K562 (cell line): ENCODE measurements at regions not wholly inside any gene's neighbourhood (a gene's known extent, or its start where the extent isn't known, plus 50 kb on each side); places are given as distances from the start of the nearest gene placed in this dataset.

ENCODE experiments used
- ATAC-seq: fragments of 200-7000 bp; cut with Tn5 transposase; 3 replicates; pipeline ENCODE4 v1.9.1; 2020; ENCODE audit warnings: moderate library complexity
- BruUV-seq: library from RNA; stranded (reverse); fragments of 400-500 nt; replicated peaks from 2 replicates; lab custom pipeline; 2021; lab: Mats Ljungman, UMichigan
- CTCF ChIA-PET: fragments of 300-600 bp; formaldehyde crosslinking; extraction: SDS; loops from one replicate; lab custom pipeline; 2021; ENCODE audit warnings: low intra/inter-chr PET ratio; lab: Yijun Ruan, JAX
- POLR2A ChIA-PET: fragments of 300-600, 350-650 bp; sonication (Branson Sonifier 250); formaldehyde crosslinking; extraction: SDS; loops from one replicate; lab custom pipeline; 2021; ENCODE audit warnings: antibody characterized with exemption, inconsistent platforms; lab: Yijun Ruan, JAX
- DNase-seq, 4 experiments: peaks; one replicate each; pipeline versions ENCODE4 v3.0.0 to v3.0.0-alpha.2; 2011 to 2018; ENCODE audit warnings: low spot score in 3 of 4, mixed read lengths in 3 of 4; ENCODE audit errors: extremely low read depth in 1 of 4
- FAIRE-seq: peaks from 2 replicates; lab custom pipeline; 2011; peaks lifted over from hg19 to GRCh38; lab: Jason Lieb, UNC
- H2AFZ ChIP-seq: 2 replicates; pipeline ENCODE4 v1.6.0; 2011; ENCODE audit warnings: low read depth, low read length, control low read depth, inconsistent platforms
- H3K27ac ChIP-seq: fragments of 200-600 bp; 3 replicates; pipeline ENCODE4 v1.8.0; 2011; ENCODE audit warnings: low read depth, mild to moderate bottlenecking, control low read depth, inconsistent platforms, low read length, moderate library complexity, mixed read lengths; ENCODE audit errors: extremely low read depth
- H3K27me3 ChIP-seq, 2 experiments: fragments of 300-600 bp in 1 of 2; 2 replicates in 1 of 2; 3 replicates in 1 of 2; pipeline versions ENCODE4 v1.6.0 to v1.8.0; 2011; ENCODE audit warnings: inconsistent platforms in 2 of 2, low read length in 2 of 2, mild to moderate bottlenecking in 1 of 2, mixed read lengths in 1 of 2, moderate library complexity in 1 of 2; ENCODE audit not compliant: control insufficient read depth in 2 of 2, insufficient read depth in 2 of 2
- H3K36me3 ChIP-seq: fragments of 300-600 bp; 3 replicates; pipeline ENCODE4 v1.8.0; 2011; ENCODE audit warnings: mild to moderate bottlenecking, low read length, inconsistent platforms; ENCODE audit not compliant: control insufficient read depth, insufficient read depth
- H3K4me1 ChIP-seq, 2 experiments: fragments of 200-600 bp in 1 of 2; replicated peaks in 1 of 2; 2 replicates in 1 of 2; 3 replicates in 1 of 2; pipeline versions ENCODE4 v1.5.1 to v1.8.0; 2011; ENCODE audit warnings: inconsistent platforms in 2 of 2, low read length in 2 of 2, mild to moderate bottlenecking in 1 of 2, mixed read lengths in 1 of 2, moderate library complexity in 1 of 2; ENCODE audit not compliant: control insufficient read depth in 2 of 2, insufficient read depth in 2 of 2
- H3K4me2 ChIP-seq: 2 replicates; pipeline ENCODE4 v1.6.1; 2011; ENCODE audit warnings: low read length, control low read depth, inconsistent platforms, mixed read lengths; ENCODE audit not compliant: insufficient read depth
- H3K4me3 ChIP-seq: fragments of 200-600 bp; sonication (generic), shearing (Covaris generic); 2 replicates; pipeline ENCODE4 v1.5.1; 2016; ENCODE audit warnings: control low read depth, inconsistent platforms
- H3K79me2 ChIP-seq: fragments of 200-600 bp; 3 replicates; pipeline ENCODE4 v1.8.0; 2011; ENCODE audit warnings: low read length, inconsistent platforms; ENCODE audit not compliant: control insufficient read depth, insufficient read depth
- H3K9ac ChIP-seq, 2 experiments: 2 replicates each; pipeline versions ENCODE4 v1.6.0 to v1.6.1; 2011; ENCODE audit warnings: low read depth in 2 of 2, low read length in 2 of 2, control low read depth in 1 of 2, inconsistent platforms in 1 of 2, mild to moderate bottlenecking in 1 of 2, mixed read lengths in 1 of 2; ENCODE audit not compliant: insufficient read depth in 1 of 2
- H3K9me1 ChIP-seq: one replicate; pipeline ENCODE4 v1.6.0; 2011; ENCODE audit warnings: inconsistent platforms, mild to moderate bottlenecking, low read length, moderate library complexity; ENCODE audit not compliant: control insufficient read depth, insufficient read depth
- H3K9me3 ChIP-seq: replicated peaks from 2 replicates; pipeline ENCODE4 v1.5.1; 2011; ENCODE audit warnings: low read depth, low read length, inconsistent platforms; ENCODE audit not compliant: control insufficient read depth, insufficient read depth
- H4K20me1 ChIP-seq: replicated peaks from 2 replicates; pipeline ENCODE4 v1.6.1; 2011; ENCODE audit warnings: low read length, inconsistent platforms, mixed read lengths; ENCODE audit not compliant: control insufficient read depth, insufficient read depth
- CHD1 ChIP-seq: fragments of 200-600 bp; sonication (generic); IDR thresholded peaks from one replicate; pipeline ENCODE4 v1.6.1; 2012; ENCODE audit warnings: mild to moderate bottlenecking, moderate library complexity, low read length, inconsistent platforms
- CHD4 ChIP-seq: fragments of 200-600 bp; sonication (generic); IDR thresholded peaks from 3 replicates; pipeline ENCODE4 v1.6.1; 2012; ENCODE audit warnings: low read depth, mild to moderate bottlenecking, mixed read lengths, low read length, inconsistent platforms; ENCODE audit not compliant: insufficient read depth, insufficient replicate concordance, poor library complexity, severe bottlenecking
- DMBX1 ChIP-seq: fragments of 250-450 bp; sonication (Bioruptor Pico); IDR thresholded peaks from 2 replicates; pipeline ENCODE4 v1.8.0; 2022; ENCODE audit warnings: inconsistent platforms, mild to moderate bottlenecking, moderate library complexity, borderline replicate concordance
- EP300 ChIP-seq: IDR thresholded peaks from 2 replicates; pipeline ENCODE4 v1.6.1; 2012; ENCODE audit warnings: low read length, improper control_type of control experiment
- HDGF ChIP-seq: fragments of 450-650 bp; IDR thresholded peaks from 2 replicates; pipeline ENCODE4 v1.6.1; 2016
- RBBP5 ChIP-seq: fragments of 200-600 bp; sonication (generic); IDR thresholded peaks from 2 replicates; pipeline ENCODE4 v1.6.1; 2012; ENCODE audit warnings: borderline replicate concordance, mild to moderate bottlenecking, low read length, control low read depth, inconsistent platforms; ENCODE audit not compliant: insufficient read depth, poor library complexity, severe bottlenecking
- ZNF165 ChIP-seq: fragments of 250-450 bp; sonication (Bioruptor Pico); IDR thresholded peaks from 2 replicates; pipeline ENCODE4 v1.4.0; 2020; ENCODE audit warnings: borderline replicate concordance
- ZNF175 ChIP-seq: fragments of 200-800 bp; sonication (Bioruptor generic); IDR thresholded peaks from 2 replicates; pipeline ENCODE4 v1.6.1; 2016; ENCODE audit warnings: low read depth, mild to moderate bottlenecking, missing genetic modification characterization, missing compliant biosample characterization
- ZNF507 ChIP-seq: conservative IDR thresholded peaks from 2 replicates; pipeline ENCODE4 v1.6.1; 2017; ENCODE audit warnings: missing genetic modification characterization, missing compliant biosample characterization
- WGBS: fragments of 100-300 bp; shearing (Covaris generic); methylation state at CpG from one replicate; pipeline ENCODE4 v1.1.6; 2016; ENCODE audit warnings: low coverage, mixed read lengths; ENCODE audit not compliant: insufficient coverage; ENCODE audit errors: missing lambda C conversion rate; 5-methylcytosine and 5-hydroxymethylcytosine counted together
- in situ Hi-C: fragments of 300-500 bp; cut with MboI; formaldehyde crosslinking; loops from 4 replicates; pipeline ENCODE4 v1.15.0; 2018; ENCODE audit warnings: inconsistent platforms, mixed read lengths
- intact Hi-C: fragments of 100-400 bp; cut with micrococcal nuclease; formaldehyde crosslinking; loops from 2 replicates; pipeline ENCODE4 v1.14.2; 2022
- TF ChIP-seq, protein P1 (sequence below): fragments of 450-650 bp; formaldehyde crosslinking; IDR thresholded peaks from 2 replicates; pipeline ENCODE4 v1.4.0; 2020; ENCODE audit warnings: mild to moderate bottlenecking, moderate library complexity
- TF ChIP-seq, protein P2 (sequence below): fragments of 450-650 bp; IDR thresholded peaks from 2 replicates; pipeline ENCODE4 v1.6.1; 2016; ENCODE audit warnings: missing biosample characterization, missing genetic modification characterization

DNA sequence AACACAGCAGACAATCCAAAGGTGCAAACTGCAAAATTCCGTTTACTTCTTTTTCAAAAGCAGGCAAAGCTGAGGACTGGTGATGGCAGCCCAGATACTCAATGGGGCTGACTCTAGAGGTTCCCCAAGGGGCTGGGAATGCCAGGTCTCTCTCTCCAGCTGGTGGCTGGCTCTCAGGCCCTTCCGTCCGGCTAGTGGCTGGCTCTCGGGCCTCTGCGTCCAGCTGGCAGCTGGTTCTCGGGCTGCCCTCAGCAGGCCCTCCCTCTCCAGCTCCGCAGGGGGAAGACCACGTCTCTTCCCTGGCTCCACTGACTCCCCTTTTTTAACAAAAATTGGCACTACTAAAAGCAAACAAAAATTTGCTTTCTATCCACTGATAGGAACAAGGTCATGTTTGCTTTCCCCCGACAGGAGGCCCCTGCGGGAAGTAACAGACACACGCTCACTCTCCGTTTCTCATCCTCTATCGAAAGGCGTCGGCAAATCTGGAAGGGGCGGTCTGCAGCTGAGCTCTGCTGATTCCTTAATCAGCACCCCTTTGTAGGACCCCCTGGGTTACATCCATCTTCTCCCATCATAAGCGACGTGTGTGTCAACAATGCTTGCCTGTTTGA is 381.4 kb downstream of the BRD1 start:
- no peak for TF ChIP-seq ZNF175 (CRISPR knock-in tag)
- TF ChIP-seq ZNF507 (tag), result no peak
- no peak for TF ChIP-seq HDGF
- TF ChIP-seq DMBX1 (CRISPR knock-in tag), result no peak
- no peak for TF ChIP-seq CHD1
- TF ChIP-seq, protein P1, sequence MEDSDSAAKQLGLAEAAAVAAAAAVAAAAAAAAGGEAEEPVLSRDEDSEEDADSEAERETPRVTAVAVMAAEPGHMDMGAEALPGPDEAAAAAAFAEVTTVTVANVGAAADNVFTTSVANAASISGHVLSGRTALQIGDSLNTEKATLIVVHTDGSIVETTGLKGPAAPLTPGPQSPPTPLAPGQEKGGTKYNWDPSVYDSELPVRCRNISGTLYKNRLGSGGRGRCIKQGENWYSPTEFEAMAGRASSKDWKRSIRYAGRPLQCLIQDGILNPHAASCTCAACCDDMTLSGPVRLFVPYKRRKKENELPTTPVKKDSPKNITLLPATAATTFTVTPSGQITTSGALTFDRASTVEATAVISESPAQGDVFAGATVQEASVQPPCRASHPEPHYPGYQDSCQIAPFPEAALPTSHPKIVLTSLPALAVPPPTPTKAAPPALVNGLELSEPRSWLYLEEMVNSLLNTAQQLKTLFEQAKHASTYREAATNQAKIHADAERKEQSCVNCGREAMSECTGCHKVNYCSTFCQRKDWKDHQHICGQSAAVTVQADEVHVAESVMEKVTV, result no peak
- TF ChIP-seq CHD4, result no peak
- no peak for TF ChIP-seq ZNF165 (CRISPR knock-in tag)
- no peak for TF ChIP-seq RBBP5
- TF ChIP-seq EP300, result no peak
- TF ChIP-seq, protein P2, sequence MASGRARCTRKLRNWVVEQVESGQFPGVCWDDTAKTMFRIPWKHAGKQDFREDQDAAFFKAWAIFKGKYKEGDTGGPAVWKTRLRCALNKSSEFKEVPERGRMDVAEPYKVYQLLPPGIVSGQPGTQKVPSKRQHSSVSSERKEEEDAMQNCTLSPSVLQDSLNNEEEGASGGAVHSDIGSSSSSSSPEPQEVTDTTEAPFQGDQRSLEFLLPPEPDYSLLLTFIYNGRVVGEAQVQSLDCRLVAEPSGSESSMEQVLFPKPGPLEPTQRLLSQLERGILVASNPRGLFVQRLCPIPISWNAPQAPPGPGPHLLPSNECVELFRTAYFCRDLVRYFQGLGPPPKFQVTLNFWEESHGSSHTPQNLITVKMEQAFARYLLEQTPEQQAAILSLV (tag), result no peak
- H3K27ac ChIP-seq, result no peak overlapping the region
- H3K9ac ChIP-seq, result no peak overlapping the region
- POLR2A ChIA-PET, result interaction anchor here (0.5 to 1.2 kb wide), 2 partner anchors 16 to 1450 kb away, joined by 3 to 4 read pairs; no protein-coding TSS in a partner anchor
- no peaks in the 10 kb centered on the region for H4K20me1 ChIP-seq
- no peak for FAIRE-seq
- peaks cover 4% of the 10 kb centered on the region; the same call in 1 of the 3 replicates for H3K36me3 ChIP-seq
- H3K27me3 ChIP-seq, result no peaks in the 10 kb centered on the region
- no TSS peak for BruUV-seq
- no peak for DNase-seq
- H2AFZ ChIP-seq, result no peak overlapping the region
- H3K4me1 ChIP-seq, result peaks cover 14 to 19% of the 10 kb centered on the region in 2 experiments; a peak in 4 of 5 replicates
- no peaks in the 10 kb centered on the region; the same call in 2 of the 3 replicates for H3K79me2 ChIP-seq
- in situ Hi-C loops, result no loop called here
- no peak overlapping the region for H3K4me2 ChIP-seq
- H3K9me1 ChIP-seq, result peaks cover 7% of the 10 kb centered on the region
- H3K9me3 ChIP-seq, result no peaks in the 10 kb centered on the region
- CTCF ChIA-PET, result no interaction called here
- whole genome bisulfite sequencing, result 83% methylated on average over 13 of the region's 18 CpGs
- no peak overlapping the region for H3K4me3 ChIP-seq
- intact Hi-C loops, result no loop called here
- no peak for ATAC-seq
